ENCODE measurements at regions not wholly inside any gene's neighbourhood (a gene's known extent, or its start where the extent isn't known, plus 50 kb on each side); places are given as distances from the start of the nearest gene placed in this dataset.

- Histone ChIP-seq H3K27ac (ENCODE audit: low read depth, low read length) (no peak overlapping the region), H2AFZ (ENCODE audit: low read length, unreplicated experiment) (no peak overlapping the region), H3K4me3 (ENCODE audit: low read depth, low read length) (no peak overlapping the region), H3K36me3 (ENCODE audit: insufficient read depth, low read length) (no peaks in the 10 kb centered on the region), H3K79me2 (ENCODE audit: control insufficient read depth, insufficient read depth, low read length, unreplicated experiment) (no peaks in the 10 kb centered on the region), H3K4me1 (ENCODE audit: control insufficient read depth, insufficient read depth, low read length, unreplicated experiment) (peaks cover 3% of the 10 kb centered on the region), H3K27me3 (ENCODE audit: insufficient read depth, low read length) (no peaks in the 10 kb centered on the region)
These were observed 132.8 kb upstream of the CPSF6 start for GRCh38 chr12:69106482-69107118.

DNA sequence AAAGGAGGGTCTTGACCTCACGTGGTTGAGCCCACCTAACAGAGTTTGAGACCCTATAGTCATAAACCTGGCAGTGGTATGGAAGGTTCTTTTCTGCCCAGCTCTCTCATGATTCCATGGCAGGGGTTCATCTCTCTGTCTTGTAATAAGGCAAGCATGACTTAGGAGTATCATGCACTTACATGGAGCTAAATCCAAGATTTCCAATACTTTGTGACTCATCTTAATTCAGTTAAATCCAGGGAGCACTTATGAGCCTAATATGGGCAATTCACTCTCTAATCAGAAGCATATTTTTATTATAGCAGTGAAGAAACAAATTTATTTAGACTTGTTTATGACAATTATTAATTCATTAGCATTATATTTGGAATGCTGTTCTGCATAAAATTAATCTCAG, 131.8 kb upstream of the CPSF6 start:
- Histone ChIP-seq H3K4me1 (ENCODE audit: control insufficient read depth, insufficient read depth, low read length, unreplicated experiment) (no peaks in the 10 kb centered on the region), H2AFZ (ENCODE audit: low read length, unreplicated experiment) (no peak overlapping the region), H3K36me3 (ENCODE audit: insufficient read depth, low read length) (no peaks in the 10 kb centered on the region), H3K79me2 (ENCODE audit: control insufficient read depth, insufficient read depth, low read length, unreplicated experiment) (no peaks in the 10 kb centered on the region), H3K27me3 (ENCODE audit: insufficient read depth, low read length) (no peaks in the 10 kb centered on the region), H3K4me3 (ENCODE audit: low read depth, low read length) (no peak overlapping the region), H3K27ac (ENCODE audit: low read depth, low read length) (no peak overlapping the region)

- no peaks in the 10 kb centered on the region for H3K36me3 ChIP-seq (ENCODE audit: insufficient read depth, low read length)
- H3K4me3 ChIP-seq (ENCODE audit: low read depth, low read length): no peak overlapping the region
- H3K27ac ChIP-seq (ENCODE audit: low read depth, low read length): no peak overlapping the region
- no peaks in the 10 kb centered on the region for H3K27me3 ChIP-seq (ENCODE audit: insufficient read depth, low read length)
- H2AFZ ChIP-seq (ENCODE audit: low read length, unreplicated experiment): no peak overlapping the region
- no peaks in the 10 kb centered on the region for H3K79me2 ChIP-seq (ENCODE audit: control insufficient read depth, insufficient read depth, low read length, unreplicated experiment)
- H3K4me1 ChIP-seq (ENCODE audit: control insufficient read depth, insufficient read depth, low read length, unreplicated experiment): no peaks in the 10 kb centered on the region
These were observed 131.3 kb upstream of the CPSF6 start for GRCh38 chr12:69108037-69108436.

GRCh38 chr12:69112616-69113015, 126.8 kb upstream of the CPSF6 start:
- no peak overlapping the region for H3K4me3 ChIP-seq (ENCODE audit: low read depth, low read length)
- no peaks in the 10 kb centered on the region for H3K36me3 ChIP-seq (ENCODE audit: insufficient read depth, low read length)
- H3K27me3 ChIP-seq (ENCODE audit: insufficient read depth, low read length): no peaks in the 10 kb centered on the region
- H3K27ac ChIP-seq (ENCODE audit: low read depth, low read length): no peak overlapping the region
- H3K4me1 ChIP-seq (ENCODE audit: control insufficient read depth, insufficient read depth, low read length, unreplicated experiment): no peaks in the 10 kb centered on the region
- no peak overlapping the region for H2AFZ ChIP-seq (ENCODE audit: low read length, unreplicated experiment)
- H3K79me2 ChIP-seq (ENCODE audit: control insufficient read depth, insufficient read depth, low read length, unreplicated experiment): no peaks in the 10 kb centered on the region

GRCh38 chr12:69115099-69115498, 124.3 kb upstream of the CPSF6 start:
- H3K27ac ChIP-seq (ENCODE audit: low read depth, low read length): no peak overlapping the region

DNA sequence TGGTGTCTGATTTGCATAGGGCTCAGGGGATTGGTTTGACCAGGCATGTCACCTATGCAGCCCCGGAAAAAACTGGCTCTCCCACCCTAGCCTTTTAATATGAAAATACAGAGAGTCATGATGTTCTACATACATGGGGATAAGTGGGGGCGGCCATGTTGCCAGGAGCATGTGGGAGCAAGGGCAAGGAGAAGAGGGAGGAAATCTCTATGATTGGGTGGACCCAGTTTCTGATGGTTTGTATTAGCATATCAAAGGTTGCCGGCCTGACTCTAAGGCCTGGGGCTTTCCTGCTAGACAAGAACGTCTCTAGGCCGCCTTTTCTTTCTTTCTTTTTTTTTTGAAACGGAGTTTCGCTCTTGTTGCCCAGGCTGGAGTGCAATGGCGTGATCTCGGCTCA, 123.4 kb upstream of the CPSF6 start:
- Histone ChIP-seq H3K79me2 (ENCODE audit: control insufficient read depth, insufficient read depth, low read length, unreplicated experiment) (no peaks in the 10 kb centered on the region), H3K27me3 (ENCODE audit: insufficient read depth, low read length) (no peaks in the 10 kb centered on the region)

More at GRCh38 chr12:69115099-69115498, 124.3 kb upstream of the CPSF6 start:
- Histone ChIP-seq H3K27me3 (ENCODE audit: insufficient read depth, low read length) (no peaks in the 10 kb centered on the region), H3K79me2 (ENCODE audit: control insufficient read depth, insufficient read depth, low read length, unreplicated experiment) (no peaks in the 10 kb centered on the region), H3K4me1 (ENCODE audit: control insufficient read depth, insufficient read depth, low read length, unreplicated experiment) (no peaks in the 10 kb centered on the region), H2AFZ (ENCODE audit: low read length, unreplicated experiment) (no peak overlapping the region), H3K36me3 (ENCODE audit: insufficient read depth, low read length) (no peaks in the 10 kb centered on the region), H3K4me3 (ENCODE audit: low read depth, low read length) (no peak overlapping the region)

GRCh38 chr12:69117566-69118266, 121.7 kb upstream of the CPSF6 start:
- Histone ChIP-seq H3K27me3 (ENCODE audit: insufficient read depth, low read length) (no peaks in the 10 kb centered on the region), H3K79me2 (ENCODE audit: control insufficient read depth, insufficient read depth, low read length, unreplicated experiment) (no peaks in the 10 kb centered on the region), H3K36me3 (ENCODE audit: insufficient read depth, low read length) (no peaks in the 10 kb centered on the region), H3K27ac (ENCODE audit: low read depth, low read length) (no peak overlapping the region), H3K4me1 (ENCODE audit: control insufficient read depth, insufficient read depth, low read length, unreplicated experiment) (no peaks in the 10 kb centered on the region), H3K4me3 (ENCODE audit: low read depth, low read length) (no peak overlapping the region), H2AFZ (ENCODE audit: low read length, unreplicated experiment) (no peak overlapping the region)

More for the DNA sequence above, 123.4 kb upstream of the CPSF6 start:
- no peak overlapping the region for H3K27ac ChIP-seq (ENCODE audit: low read depth, low read length)
- H3K4me1 ChIP-seq (ENCODE audit: control insufficient read depth, insufficient read depth, low read length, unreplicated experiment): no peaks in the 10 kb centered on the region
- no peak overlapping the region for H3K4me3 ChIP-seq (ENCODE audit: low read depth, low read length)
- no peaks in the 10 kb centered on the region for H3K36me3 ChIP-seq (ENCODE audit: insufficient read depth, low read length)
- no peak overlapping the region for H2AFZ ChIP-seq (ENCODE audit: low read length, unreplicated experiment)

DNA sequence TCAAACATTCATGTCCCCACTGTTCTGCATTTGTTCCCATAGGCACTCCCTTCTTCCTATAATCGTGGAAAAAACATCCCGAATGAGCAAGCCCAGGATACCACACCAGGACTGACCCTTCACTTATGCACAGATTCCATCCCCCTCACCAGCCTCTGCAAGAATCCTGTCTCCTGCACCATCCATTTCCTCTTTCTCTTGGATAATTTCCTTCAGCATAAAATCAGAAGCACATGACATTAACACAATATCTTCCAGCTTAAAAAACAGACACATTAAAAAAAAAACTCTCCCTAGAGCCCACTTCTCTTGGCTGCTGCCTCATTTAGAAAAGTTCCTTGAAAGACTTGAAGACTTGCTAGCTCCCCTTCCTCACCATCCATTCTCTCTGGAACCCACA, 120.9 kb upstream of the CPSF6 start:
- no peak overlapping the region for H3K27ac ChIP-seq (ENCODE audit: low read depth, low read length)
- H3K27me3 ChIP-seq (ENCODE audit: insufficient read depth, low read length): peaks cover 6% of the 10 kb centered on the region; the same call in 1 of the 2 replicates
- no peak overlapping the region for H3K4me3 ChIP-seq (ENCODE audit: low read depth, low read length)
- H3K79me2 ChIP-seq (ENCODE audit: control insufficient read depth, insufficient read depth, low read length, unreplicated experiment): no peaks in the 10 kb centered on the region
- no peak overlapping the region for H2AFZ ChIP-seq (ENCODE audit: low read length, unreplicated experiment)
- H3K36me3 ChIP-seq (ENCODE audit: insufficient read depth, low read length): no peaks in the 10 kb centered on the region
- H3K4me1 ChIP-seq (ENCODE audit: control insufficient read depth, insufficient read depth, low read length, unreplicated experiment): no peaks in the 10 kb centered on the region

DNA sequence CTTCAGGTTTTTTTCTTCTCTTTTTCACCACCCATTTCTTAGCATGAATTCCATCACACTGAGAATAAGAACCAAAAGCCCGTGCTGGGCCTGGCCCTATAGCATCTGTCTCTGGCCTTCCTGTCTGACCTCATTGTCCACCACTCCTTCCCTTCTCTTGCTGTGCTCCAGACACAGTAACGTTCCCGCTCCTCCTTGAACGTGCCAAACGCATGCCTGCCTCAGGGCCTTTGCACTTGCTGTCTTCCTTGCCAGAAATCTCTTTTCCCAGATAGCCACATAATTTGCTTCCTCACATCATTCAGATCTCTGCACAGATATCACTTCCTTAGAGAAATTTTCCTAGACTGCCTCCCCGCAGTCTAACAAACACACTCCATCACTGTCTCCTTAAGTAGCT, 119.6 kb upstream of the CPSF6 start:
- Histone ChIP-seq H3K27me3 (ENCODE audit: insufficient read depth, low read length) (peaks cover 7% of the 10 kb centered on the region; the same call in 1 of the 2 replicates), H2AFZ (ENCODE audit: low read length, unreplicated experiment) (no peak overlapping the region), H3K27ac (ENCODE audit: low read depth, low read length) (no peak overlapping the region), H3K4me1 (ENCODE audit: control insufficient read depth, insufficient read depth, low read length, unreplicated experiment) (no peaks in the 10 kb centered on the region), H3K36me3 (ENCODE audit: insufficient read depth, low read length) (no peaks in the 10 kb centered on the region), H3K79me2 (ENCODE audit: control insufficient read depth, insufficient read depth, low read length, unreplicated experiment) (no peaks in the 10 kb centered on the region), H3K4me3 (ENCODE audit: low read depth, low read length) (no peak overlapping the region)

- H3K4me3 ChIP-seq (ENCODE audit: low read depth, low read length): no peak overlapping the region
These were observed 119.0 kb upstream of the CPSF6 start for GRCh38 chr12:69120354-69120753.

DNA sequence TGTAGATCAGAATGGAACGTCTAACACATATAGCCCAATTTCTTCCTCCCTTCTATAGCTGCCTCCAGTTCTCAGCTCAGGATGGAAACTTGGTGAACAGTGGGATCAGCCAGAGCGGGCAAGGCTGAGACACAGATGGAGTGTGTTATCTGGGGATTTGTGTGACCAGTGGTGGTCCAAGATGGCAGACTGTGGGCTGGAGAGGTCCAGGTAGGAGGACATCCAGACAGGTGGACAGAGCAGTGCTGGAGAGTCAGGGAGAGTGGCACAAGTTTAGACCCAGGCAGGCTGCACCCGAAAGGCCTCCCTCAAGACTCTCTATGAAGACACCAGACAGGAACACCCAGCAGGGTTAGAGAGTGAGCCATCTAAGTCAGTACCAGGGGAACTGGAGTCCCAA, 116.1 kb upstream of the CPSF6 start:
- no peaks in the 10 kb centered on the region for H3K4me1 ChIP-seq (ENCODE audit: control insufficient read depth, insufficient read depth, low read length, unreplicated experiment)

More at GRCh38 chr12:69120354-69120753, 119.0 kb upstream of the CPSF6 start:
- Histone ChIP-seq H3K27me3 (ENCODE audit: insufficient read depth, low read length) (peaks cover 7% of the 10 kb centered on the region; the same call in 1 of the 2 replicates), H3K4me1 (ENCODE audit: control insufficient read depth, insufficient read depth, low read length, unreplicated experiment) (no peaks in the 10 kb centered on the region), H2AFZ (ENCODE audit: low read length, unreplicated experiment) (no peak overlapping the region), H3K27ac (ENCODE audit: low read depth, low read length) (no peak overlapping the region), H3K79me2 (ENCODE audit: control insufficient read depth, insufficient read depth, low read length, unreplicated experiment) (no peaks in the 10 kb centered on the region), H3K36me3 (ENCODE audit: insufficient read depth, low read length) (no peaks in the 10 kb centered on the region)

More for the DNA sequence above, 116.1 kb upstream of the CPSF6 start:
- no peak overlapping the region for H3K27ac ChIP-seq (ENCODE audit: low read depth, low read length)
- H3K4me3 ChIP-seq (ENCODE audit: low read depth, low read length): no peak overlapping the region
- no peaks in the 10 kb centered on the region for H3K79me2 ChIP-seq (ENCODE audit: control insufficient read depth, insufficient read depth, low read length, unreplicated experiment)
- peaks cover 7% of the 10 kb centered on the region; the same call in 1 of the 2 replicates for H3K27me3 ChIP-seq (ENCODE audit: insufficient read depth, low read length)
- H2AFZ ChIP-seq (ENCODE audit: low read length, unreplicated experiment): no peak overlapping the region
- H3K36me3 ChIP-seq (ENCODE audit: insufficient read depth, low read length): no peaks in the 10 kb centered on the region
